HG03432 (cell line): ENCODE measurements at regions not wholly inside any gene's neighbourhood (a gene's known extent, or its start where the extent isn't known, plus 50 kb on each side); places are given as distances from the start of the nearest gene placed in this dataset.
A peak's percentile ranks its signal among the peaks of the same experiment; 100 is the strongest.
"Not testable (repeated sequence)": the region's sequence is repeated elsewhere in the genome, so short reads cannot be mapped to it uniquely, and the experiment has no call there.

Experiments
- ATAC-seq: cut with Tn5 transposase; IDR thresholded peaks from one replicate; pipeline ENCODE4 v1.9.1; 2021; ENCODE audit warnings: mild to moderate bottlenecking, moderate library complexity; ENCODE audit not compliant: unreplicated experiment

- ATAC-seq, result no peak
Measured at GRCh38 chr4:55028196-55028595, 97.2 kb downstream of the KDR start.

DNA sequence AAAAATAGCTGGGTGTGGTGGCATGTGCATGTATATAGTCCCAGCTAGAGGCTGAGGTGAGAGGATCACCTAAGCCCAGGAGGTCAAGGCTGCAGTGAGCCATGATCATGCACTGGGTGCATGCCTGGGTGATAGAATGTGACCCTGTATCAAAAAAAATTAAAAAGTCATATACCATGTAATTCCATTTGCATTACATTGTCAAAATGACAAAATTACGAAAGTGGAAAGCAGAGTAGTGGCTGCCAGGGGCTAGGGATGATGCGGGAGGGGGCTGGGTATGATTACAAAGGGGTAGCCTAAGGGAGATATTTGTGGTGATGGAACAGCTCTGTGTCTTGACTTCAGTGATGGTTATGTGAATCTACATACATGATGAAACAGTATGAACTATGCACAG lies 97.8 kb downstream of the KDR start:
- no peak for ATAC-seq

- ATAC-seq, result not testable (repeated sequence)
Measured at GRCh38 chr4:55025456-55025855, 99.9 kb downstream of the KDR start.

- ATAC-seq, result no peak
Measured at GRCh38 chr4:55023030-55023429, 102.4 kb downstream of the KDR start.

DNA sequence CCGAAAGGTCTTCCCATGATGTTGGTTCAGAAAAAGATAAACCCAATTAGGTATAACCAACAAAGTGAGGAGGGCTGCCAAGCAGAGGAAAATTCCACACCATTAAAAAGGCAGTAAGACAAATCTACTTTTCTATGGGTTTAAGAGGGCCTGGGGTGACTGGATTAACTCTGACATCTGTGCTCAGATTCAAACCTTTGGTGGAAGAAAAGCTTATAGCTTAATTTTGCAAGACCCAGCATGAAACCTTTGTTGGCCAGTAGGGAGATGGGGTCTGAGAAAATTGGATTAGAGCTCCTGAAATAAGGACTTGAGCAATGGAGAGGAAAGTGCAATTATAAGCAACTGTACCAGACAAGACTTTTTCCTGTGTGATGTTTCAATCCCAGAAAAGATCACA lies 104.2 kb downstream of the KDR start:
- no peak for ATAC-seq

GRCh38 chr4:55020131-55020530 lies 105.3 kb downstream of the KDR start:
- ATAC-seq, result no peak

GRCh38 chr4:55018978-55019377 lies 106.4 kb downstream of the KDR start:
- peak; percentile 55 for ATAC-seq

- ATAC-seq, result peak; percentile 43
Measured at GRCh38 chr4:55018521-55018920, 106.9 kb downstream of the KDR start.

DNA sequence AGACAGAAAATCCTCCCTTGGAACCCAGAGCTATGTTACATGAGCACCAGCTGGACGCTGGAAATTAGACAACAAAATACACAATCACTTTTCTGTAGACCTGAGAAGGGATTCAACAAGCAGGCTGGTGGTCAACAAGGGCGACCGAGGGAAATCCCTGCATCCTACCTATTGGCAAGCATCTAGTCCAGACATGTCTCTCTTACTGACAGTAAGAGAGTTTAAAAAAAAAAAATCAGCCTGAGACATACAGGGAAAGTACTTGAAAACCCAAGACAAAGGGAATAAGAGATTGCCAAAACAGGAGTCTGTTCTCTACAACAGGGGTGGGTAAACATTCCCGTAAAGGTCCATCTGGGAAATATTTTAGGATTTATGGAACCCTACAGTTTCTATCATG lies 108.0 kb downstream of the KDR start:
- no peak for ATAC-seq

DNA sequence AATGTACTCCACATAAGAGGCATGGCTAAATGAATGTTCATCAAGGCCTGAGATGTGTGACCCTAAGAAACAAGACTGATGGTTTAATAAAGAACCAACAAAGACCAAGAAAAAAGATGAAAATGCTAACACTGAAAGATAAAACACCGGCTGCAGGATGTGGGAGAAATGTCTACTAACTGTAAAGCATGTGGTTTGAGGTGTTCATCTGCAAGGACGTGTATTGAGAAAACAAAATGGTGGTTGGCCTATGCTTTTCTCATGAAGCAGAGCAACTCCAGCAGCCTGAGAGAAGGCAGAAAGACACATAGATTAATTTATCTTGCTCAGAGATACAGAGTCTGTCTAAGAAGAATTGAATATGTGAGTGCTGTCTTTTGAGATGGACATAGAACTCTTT lies 109.3 kb downstream of the KDR start:
- no peak for ATAC-seq

DNA sequence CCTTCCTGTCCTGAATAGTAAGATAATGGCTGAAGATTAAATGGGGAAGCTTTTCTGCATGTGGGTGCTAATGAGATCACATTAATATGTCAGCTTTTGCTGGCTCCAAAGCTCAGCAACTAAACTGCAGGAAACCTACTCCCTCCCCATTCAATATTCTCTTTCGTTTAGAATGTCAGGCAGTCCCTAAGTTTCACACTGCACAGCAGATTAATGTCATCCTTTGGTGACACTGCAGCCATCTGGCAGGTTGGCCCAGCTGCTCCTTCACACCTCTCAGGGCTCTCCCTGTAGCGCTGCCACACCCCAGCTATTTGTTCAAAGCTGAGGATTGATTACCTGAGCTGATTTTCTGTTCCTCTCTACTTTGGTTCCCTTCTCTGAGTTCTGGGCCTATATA lies 110.5 kb downstream of the KDR start:
- ATAC-seq, result no peak

GRCh38 chr4:55013431-55013955 lies 111.9 kb downstream of the KDR start:
- no peak for ATAC-seq

GRCh38 chr4:55012363-55013230 lies 112.8 kb downstream of the KDR start:
- ATAC-seq, result no peak

DNA sequence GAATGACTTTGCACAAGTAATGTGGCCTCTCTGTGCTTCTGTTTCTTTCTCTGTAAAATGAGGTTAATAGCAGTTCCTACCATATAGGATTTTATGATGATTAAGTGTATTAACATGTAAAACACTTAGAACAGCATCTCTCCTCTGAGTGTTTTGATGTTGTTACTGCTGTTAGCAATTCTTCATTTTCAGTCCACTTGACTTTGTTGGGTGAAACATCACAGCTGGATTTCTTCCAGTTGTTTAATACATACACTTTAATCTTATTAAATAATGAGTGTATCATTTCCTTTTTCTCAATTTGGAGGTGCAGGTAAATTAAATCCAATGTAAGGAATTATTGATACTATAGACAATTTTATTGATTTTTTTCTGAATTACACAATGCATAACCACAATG lies 113.6 kb downstream of the KDR start:
- ATAC-seq, result no peak

GRCh38 chr4:55010550-55010949 lies 114.8 kb downstream of the KDR start:
- ATAC-seq, result no peak

DNA sequence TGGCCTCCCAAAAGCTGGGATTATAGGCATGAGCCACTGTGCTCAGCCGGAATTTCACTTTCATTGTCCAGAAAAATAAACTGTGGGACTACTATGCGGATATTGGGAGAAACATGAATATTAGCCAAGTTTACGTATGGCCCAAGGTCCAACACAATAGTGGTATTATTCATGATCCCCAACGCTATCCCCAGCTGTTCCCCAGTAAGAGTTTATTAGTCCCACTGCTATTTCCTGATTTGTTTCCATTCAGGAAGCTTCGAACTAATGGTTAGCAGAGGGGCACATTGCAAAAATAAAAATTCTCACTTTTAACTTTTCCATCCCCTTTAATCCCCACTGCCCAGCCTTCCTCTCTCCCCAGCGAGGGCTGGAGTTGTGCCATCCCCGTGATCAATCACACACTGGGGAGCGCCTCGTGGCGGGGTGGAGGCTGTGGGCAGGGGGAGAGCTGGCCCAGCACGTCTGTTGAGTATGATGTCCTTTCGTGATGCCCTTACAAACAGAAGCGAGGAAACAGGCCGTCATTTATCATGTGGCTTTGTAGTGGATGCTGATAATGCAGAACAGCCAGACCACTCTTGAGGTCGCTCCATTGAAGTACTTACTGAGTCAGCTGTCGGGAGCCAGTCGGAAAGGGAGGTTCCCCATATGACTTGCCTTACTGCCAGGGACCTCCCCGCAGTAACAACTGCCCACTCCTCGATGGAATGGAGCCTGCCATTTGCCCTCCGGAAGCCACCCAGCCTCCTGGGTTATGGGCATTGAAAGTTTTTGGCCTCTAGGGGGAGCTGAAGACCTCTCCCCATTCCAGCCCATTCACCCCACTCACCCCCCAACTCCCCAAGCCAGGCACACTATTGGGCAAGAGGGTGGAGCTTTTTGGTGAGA lies 117.0 kb downstream of the KDR start:
- ATAC-seq, result no peak

DNA sequence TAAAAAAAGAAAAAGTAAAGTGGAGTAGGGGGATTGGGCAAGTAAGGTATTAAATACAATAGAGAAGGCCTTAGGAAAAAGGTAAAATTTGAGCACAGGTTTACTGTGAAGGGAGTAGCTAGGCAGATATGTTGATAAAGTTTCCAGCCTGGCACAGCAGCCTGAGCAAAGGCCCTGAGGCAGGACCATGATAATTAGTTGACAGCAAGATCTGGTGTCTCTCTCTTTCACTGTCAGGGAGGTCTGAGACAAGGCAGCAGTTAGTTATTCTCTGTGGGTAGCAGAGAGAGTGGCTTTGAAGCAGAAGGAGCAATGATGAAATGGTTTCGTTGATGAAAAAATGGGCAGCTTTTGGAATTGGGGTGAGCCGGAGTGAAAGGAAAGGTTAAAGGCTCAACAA lies 119.5 kb downstream of the KDR start:
- no peak for ATAC-seq

DNA sequence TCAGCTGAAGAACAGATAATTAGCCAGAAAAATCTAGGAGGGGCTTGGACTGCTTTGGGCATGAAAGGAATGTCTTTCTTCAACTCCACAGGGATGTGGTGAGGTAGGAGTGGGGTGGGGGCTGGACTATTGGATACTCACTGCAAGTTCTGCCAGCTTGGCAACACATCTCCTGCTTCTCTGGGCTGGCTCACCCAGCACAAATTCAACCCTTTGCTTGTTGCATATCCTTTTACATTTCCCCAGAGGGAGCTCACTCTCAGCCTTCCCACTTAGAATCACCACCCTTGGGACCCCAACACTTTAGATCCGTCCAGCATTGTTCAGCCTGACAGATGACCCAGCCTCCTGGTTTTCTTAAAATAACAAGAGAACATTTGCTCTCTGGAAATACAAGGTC lies 120.6 kb downstream of the KDR start:
- ATAC-seq, result no peak

- ATAC-seq, result no peak
Measured at GRCh38 chr4:55002431-55002830, 123.0 kb downstream of the KDR start.

GRCh38 chr4:55001538-55001937 lies 123.9 kb downstream of the KDR start:
- ATAC-seq, result no peak

GRCh38 chr4:54999003-54999402 lies 126.4 kb downstream of the KDR start:
- no peak for ATAC-seq
